Fibroblast of lung (primary cell): ENCODE measurements at regions not wholly inside any gene's neighbourhood (a gene's known extent, or its start where the extent isn't known, plus 50 kb on each side); places are given as distances from the start of the nearest gene placed in this dataset.
"Not testable (repeated sequence)": the region's sequence is repeated elsewhere in the genome, so short reads cannot be mapped to it uniquely, and the experiment has no call there.

Experiments used
- CTCF ChIP-seq, 2 donors: IDR thresholded peaks in 1 of 2; conservative IDR thresholded peaks in 1 of 2; 1 replicate in 1 of 2; 2 replicates in 1 of 2; pipeline ENCODE4 v1.5.1; 2011 to 2012; ENCODE audit warnings: low read length in 2 of 2, control low read depth in 1 of 2, inconsistent platforms in 1 of 2, low read depth in 1 of 2, mild to moderate bottlenecking in 1 of 2
- EZH2 ChIP-seq: IDR thresholded peaks from 2 replicates; pipeline ENCODE4 v1.5.1; 2012; ENCODE audit warnings: low read length, control low read depth, mild to moderate bottlenecking; ENCODE audit errors: missing control alignments

- not testable (repeated sequence) for TF ChIP-seq CTCF (conservative IDR thresholded peaks at IDR 0.05 in 1 of 2, IDR thresholded peaks at IDR 0.05 in 1 of 2; ENCODE audit: low read depth in 1 of 2, low read length in 2 of 2); EZH2
These were observed 76.3 kb upstream of the THOC3 start for GRCh38 chr5:176044431-176044830.
